ENCODE measurements at regions not wholly inside any gene's neighbourhood (a gene's known extent, or its start where the extent isn't known, plus 50 kb on each side); places are given as distances from the start of the nearest gene placed in this dataset.

DNA sequence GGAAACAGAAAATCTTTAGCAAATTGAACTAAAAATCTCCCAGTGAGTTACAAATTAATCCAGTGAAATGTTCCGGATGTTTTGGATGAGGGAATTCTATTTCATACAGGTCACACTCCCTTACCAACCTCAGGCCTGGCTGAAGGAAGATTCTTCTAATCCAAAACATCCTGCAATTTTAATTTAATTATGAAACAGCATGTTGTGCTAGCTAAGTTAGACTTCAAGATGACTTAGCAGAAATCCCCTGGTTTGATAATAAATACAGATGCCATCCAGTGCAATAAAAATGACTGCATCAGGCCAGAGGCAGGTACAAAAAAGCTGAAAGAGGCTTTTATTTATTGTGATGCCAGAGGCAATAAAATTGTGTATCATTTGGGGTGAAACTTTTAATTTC, 96.7 kb upstream of the CLDN10 start:
- H3K36me3 ChIP-seq, result no peaks in the 10 kb centered on the region
- peaks cover 0 to 10% (median 0%) of the 10 kb centered on the region in 7 donors for H3K27me3 ChIP-seq (replicated peaks in 1 of 7)
- no peak for DNase-seq
- H3K9me3 ChIP-seq, result peaks cover 0 to 21% (median 16%) of the 10 kb centered on the region in 8 donors
- no peak overlapping the region for H3K27ac ChIP-seq
- H3K4me3 ChIP-seq, result no peak overlapping the region
- intact Hi-C loops (cut with DNase I; ENCODE audit: low total_unique reads), result no loop called here
- 64 to 89% (median 81%) methylated on average over 1 of the region's 1 CpG for WGBS, 5 donors
- TF ChIP-seq POLR2A (IDR thresholded peaks at IDR 0.05) (no peak), POLR2AphosphoS5 (IDR thresholded peaks at IDR 0.05) (no peak)
- TF ChIP-seq, protein P1, sequence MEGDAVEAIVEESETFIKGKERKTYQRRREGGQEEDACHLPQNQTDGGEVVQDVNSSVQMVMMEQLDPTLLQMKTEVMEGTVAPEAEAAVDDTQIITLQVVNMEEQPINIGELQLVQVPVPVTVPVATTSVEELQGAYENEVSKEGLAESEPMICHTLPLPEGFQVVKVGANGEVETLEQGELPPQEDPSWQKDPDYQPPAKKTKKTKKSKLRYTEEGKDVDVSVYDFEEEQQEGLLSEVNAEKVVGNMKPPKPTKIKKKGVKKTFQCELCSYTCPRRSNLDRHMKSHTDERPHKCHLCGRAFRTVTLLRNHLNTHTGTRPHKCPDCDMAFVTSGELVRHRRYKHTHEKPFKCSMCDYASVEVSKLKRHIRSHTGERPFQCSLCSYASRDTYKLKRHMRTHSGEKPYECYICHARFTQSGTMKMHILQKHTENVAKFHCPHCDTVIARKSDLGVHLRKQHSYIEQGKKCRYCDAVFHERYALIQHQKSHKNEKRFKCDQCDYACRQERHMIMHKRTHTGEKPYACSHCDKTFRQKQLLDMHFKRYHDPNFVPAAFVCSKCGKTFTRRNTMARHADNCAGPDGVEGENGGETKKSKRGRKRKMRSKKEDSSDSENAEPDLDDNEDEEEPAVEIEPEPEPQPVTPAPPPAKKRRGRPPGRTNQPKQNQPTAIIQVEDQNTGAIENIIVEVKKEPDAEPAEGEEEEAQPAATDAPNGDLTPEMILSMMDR (IDR thresholded peaks at IDR 0.05 in 8 of 11, conservative IDR thresholded peaks at IDR 0.05 in 3 of 11), result no peak
- H3K4me1 ChIP-seq, result peaks cover 0 to 14% (median 8%) of the 10 kb centered on the region in 6 donors

DNA sequence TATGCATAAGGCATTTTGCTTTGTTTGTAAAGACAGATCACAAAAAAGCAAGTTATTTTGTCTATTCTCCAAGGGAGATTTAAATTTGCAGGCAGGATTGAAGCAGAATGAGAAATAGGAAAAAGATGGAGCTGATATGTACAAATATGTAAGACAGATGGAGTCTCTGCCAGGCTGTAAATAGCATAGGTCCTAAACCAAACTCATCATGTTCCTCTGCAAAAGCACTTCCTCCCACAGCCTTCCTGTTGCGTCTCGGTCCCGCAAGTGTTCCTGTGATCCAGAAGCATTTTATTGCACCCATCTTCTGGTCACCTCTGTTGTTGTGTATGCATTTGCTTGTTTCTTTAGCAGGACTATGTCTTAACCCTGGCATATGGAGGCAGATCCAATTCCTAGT, 95.7 kb upstream of the CLDN10 start:
- no peak for DNase-seq
- Histone ChIP-seq H3K4me3 (no peak overlapping the region), H3K27me3 (replicated peaks in 1 of 7) (peaks cover 0 to 10% (median 0%) of the 10 kb centered on the region in 7 donors), H3K27ac (no peak overlapping the region), H3K9me3 (peaks cover 0 to 21% (median 16%) of the 10 kb centered on the region in 8 donors), H3K36me3 (no peaks in the 10 kb centered on the region), H3K4me1 (peaks cover 0 to 14% (median 8%) of the 10 kb centered on the region in 6 donors)
- TF ChIP-seq POLR2AphosphoS5 (IDR thresholded peaks at IDR 0.05) (no peak), POLR2A (IDR thresholded peaks at IDR 0.05) (no peak)
- TF ChIP-seq, protein P1 (IDR thresholded peaks at IDR 0.05 in 8 of 11, conservative IDR thresholded peaks at IDR 0.05 in 3 of 11), result no peak
- intact Hi-C loops (cut with DNase I; ENCODE audit: low total_unique reads), result no loop called here
- WGBS, 5 donors, result 0 to 7% (median 4%) methylated on average over 3 of the region's 3 CpGs

DNA sequence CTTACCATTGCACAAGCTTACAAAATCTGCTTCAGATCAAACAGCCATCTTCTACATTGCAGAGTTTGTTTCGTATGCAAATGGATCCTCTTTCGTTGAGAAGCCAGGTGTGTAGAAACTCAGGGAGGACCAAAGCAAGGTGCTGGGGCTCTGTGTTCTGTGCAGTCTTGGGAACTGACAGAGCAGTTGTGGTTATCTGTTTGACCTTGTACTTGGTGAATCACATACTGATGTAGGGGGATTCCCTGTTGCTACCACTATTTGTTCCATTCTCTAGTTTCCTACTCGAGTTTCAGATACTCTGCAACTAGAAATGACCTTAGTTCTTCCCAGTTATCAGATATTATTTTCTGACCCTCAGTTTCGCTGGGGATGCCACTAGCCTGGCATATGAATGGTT, 95.2 kb upstream of the CLDN10 start:
- peaks cover 0 to 14% (median 8%) of the 10 kb centered on the region in 6 donors for H3K4me1 ChIP-seq
- no peak overlapping the region for H3K27ac ChIP-seq
- peaks cover 0 to 10% (median 0%) of the 10 kb centered on the region in 7 donors for H3K27me3 ChIP-seq (replicated peaks in 1 of 7)
- no peak overlapping the region for H3K4me3 ChIP-seq
- no peaks in the 10 kb centered on the region for H3K36me3 ChIP-seq
- WGBS, 5 donors, result 49 to 64% (median 52%) methylated on average over 4 of the region's 4 CpGs
- intact Hi-C loops (cut with DNase I; ENCODE audit: low total_unique reads), result no loop called here
- peaks cover 0 to 21% (median 16%) of the 10 kb centered on the region in 8 donors for H3K9me3 ChIP-seq
- TF ChIP-seq POLR2A (IDR thresholded peaks at IDR 0.05), result no peak
- no peak for TF ChIP-seq POLR2AphosphoS5 (IDR thresholded peaks at IDR 0.05)
- TF ChIP-seq, protein P1 (IDR thresholded peaks at IDR 0.05 in 8 of 11, conservative IDR thresholded peaks at IDR 0.05 in 3 of 11), result no peak
- no peak for DNase-seq

DNA sequence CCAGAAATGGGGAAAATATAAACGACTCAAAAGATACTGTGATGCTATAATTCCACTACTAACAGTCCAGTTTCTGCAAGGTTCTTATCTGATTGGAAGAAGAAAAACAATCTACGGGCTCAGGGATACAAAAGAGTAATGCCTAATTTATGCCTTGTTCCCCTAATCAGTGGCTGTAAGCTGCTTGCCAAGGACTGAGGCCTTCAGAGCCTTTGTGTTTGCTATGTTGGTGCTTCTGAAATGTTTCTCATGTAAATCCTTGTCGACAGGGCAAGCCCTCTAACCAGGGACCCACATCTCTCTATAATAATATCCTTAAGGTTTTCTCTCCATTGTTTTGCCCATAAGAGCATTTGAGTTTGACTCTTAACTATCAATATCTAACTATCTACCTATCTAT, 89.7 kb upstream of the CLDN10 start:
- intact Hi-C loops (cut with DNase I; ENCODE audit: low total_unique reads), result no loop called here
- Histone ChIP-seq H3K27me3 (replicated peaks in 1 of 7) (no peaks in the 10 kb centered on the region), H3K27ac (no peak overlapping the region), H3K4me3 (no peak overlapping the region), H3K36me3 (no peaks in the 10 kb centered on the region), H3K4me1 (no peaks in the 10 kb centered on the region), H3K9me3 (peaks cover 0 to 21% (median 16%) of the 10 kb centered on the region in 8 donors)
- DNase-seq, result no peak
- no peak for TF ChIP-seq POLR2A (IDR thresholded peaks at IDR 0.05)
- TF ChIP-seq, protein P1 (IDR thresholded peaks at IDR 0.05 in 8 of 11, conservative IDR thresholded peaks at IDR 0.05 in 3 of 11), result no peak
- TF ChIP-seq POLR2AphosphoS5 (IDR thresholded peaks at IDR 0.05), result no peak
- 70 to 73% (median 70%) methylated on average over 3 of the region's 3 CpGs for whole genome bisulfite sequencing, 5 donors

All from spleen (tissue), 11 donors.